HUDEP-2 (cell line): ENCODE measurements at regions not wholly inside any gene's neighbourhood (a gene's known extent, or its start where the extent isn't known, plus 50 kb on each side); places are given as distances from the start of the nearest gene placed in this dataset.
"Not testable (repeated sequence)": the region's sequence is repeated elsewhere in the genome, so short reads cannot be mapped to it uniquely, and the experiment has no call there.

Experiments
- DNase-seq, 76 experiments: peaks; one replicate each; lab custom pipeline; 2025; ENCODE audit not compliant: unreplicated experiment in 76 of 76; lab: John Stamatoyannopoulos, UW

DNA sequence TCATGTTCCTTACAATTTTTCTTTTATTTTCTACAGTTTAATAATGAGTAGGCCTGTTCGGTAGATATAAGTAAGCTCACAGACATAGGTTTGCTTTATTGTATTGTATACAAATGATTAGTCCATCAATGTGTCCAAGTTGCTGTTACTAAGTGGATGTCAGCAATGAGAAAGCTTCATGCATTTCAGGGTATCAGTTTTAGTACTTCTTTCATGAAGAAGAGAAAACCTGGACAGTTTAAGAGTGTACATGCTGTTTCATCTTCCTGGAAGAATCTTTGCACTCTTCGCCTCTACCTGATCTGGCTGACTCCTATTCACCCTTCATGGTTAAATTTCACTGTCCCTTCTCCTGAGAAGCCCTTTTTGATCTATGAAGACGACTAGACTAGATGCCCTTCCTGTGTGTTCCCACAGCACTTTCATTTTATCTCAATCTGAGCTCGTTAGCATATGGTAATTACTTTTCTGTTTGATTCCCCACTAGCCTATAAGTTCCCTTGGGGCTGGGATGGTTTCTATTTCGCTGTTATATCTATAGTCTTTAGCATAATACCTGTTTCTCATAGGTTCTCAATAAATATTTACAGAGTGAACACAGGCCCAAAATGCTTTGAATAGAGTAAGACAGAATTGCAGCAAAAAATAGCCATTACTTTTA is 70.7 kb downstream of the CETN3 start:
- no peak for DNase-seq

DNA sequence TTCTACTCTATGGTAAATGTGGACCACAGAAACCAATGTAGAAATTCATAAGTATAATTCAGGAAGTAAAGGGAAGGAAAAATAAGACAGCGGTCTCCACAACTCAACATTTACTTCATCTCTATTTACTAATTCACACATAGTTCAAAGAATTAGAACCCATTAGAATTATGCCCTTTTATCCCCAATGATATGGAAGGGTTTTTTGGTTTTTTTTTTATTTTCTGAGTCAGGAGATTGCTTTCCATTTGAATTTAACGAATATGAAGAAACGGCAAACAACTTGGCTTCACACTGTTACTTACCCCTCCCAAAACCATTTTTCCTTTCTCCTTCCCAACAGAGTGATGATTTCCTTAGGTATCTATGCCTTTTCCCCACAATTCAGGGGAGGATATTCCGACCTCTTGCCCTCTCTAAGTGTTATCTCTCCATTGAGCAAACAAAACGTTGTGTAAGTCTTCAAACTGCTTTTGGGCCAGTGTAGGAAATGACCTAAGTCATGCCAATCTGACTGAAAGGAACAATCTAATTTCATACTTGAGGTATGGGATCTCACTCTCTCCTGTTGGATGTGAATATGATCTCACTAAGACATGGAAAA is 72.0 kb downstream of the CETN3 start:
- DNase-seq = no peak

DNA sequence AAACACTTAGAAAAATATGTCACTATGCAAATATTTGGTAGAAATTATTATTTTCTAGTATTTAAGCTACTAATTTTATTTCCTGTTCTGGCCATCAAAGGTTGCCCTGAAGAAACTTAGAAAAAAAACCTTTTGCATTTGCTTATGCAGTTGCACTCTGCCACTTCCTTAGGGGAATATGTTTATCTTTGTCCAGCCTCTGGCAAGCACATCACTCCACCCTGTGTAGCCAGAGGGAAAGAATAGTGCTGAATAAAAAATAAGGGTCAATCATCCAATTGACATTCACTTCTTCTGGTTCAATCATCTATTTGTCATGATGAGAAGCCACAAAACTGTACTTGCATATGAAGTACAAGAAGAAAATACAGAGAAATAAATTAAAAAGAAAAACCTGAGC is 72.8 kb downstream of the CETN3 start:
- no peak for DNase-seq

DNA sequence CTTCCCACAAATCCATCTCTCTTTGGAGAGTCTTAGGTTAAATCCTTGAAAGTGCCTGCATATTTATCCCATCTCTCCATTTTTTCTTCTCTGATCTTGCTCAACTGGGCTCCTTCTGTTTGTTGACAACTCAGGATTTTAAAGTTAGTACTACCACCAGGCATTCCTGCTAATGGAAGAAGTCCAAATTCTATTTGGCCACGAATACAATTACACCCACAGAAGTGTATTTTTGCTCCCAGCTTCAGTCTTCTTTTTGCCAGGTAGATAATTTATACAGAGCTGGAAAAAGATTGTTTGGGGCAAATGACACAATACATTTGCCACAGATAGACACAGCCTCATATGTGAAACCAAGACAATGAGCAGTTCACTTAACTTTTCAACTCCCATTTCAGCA is 74.8 kb downstream of the CETN3 start:
- DNase-seq = no peak

DNA sequence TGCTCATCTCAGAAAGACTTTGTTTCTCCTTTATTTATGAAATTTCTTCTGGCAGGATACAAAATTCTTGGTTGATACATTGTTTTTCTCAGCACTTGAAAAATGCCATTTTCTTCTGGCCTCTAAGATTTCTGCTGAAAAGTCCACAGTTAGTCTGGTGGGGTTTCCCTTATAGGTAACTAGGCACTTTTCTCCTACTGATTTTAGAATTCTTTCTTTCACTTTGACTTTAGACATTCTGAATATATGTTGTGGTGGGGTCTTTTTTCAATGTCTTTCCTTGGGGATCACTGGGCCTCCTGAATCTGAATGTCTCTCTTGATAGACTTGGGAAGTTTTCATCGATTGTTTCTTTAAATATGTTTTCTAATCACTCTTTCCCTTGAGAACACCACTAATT is 79.6 kb downstream of the CETN3 start:
- DNase-seq = no peak

DNA sequence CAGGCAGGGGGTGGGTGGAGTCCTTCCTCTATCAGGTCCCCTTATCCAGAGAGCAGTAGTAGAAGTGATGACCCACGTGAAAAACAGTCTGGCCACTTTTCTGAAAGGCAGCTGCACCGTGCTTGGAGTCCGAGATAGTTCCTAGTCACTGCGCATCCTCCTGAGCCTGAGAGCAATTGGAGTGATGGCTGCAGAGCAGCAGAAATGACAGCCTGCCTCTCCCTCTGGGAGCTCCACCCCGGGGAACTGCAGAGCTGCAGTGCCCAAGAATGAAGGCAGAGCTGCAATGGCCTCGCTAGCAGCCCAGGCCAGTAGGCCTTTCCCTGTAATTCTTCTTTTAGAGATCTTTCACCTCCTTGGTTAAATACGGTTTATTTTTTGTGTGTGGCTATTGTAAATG is 82.6 kb downstream of the CETN3 start:
- DNase-seq = no peak

DNA sequence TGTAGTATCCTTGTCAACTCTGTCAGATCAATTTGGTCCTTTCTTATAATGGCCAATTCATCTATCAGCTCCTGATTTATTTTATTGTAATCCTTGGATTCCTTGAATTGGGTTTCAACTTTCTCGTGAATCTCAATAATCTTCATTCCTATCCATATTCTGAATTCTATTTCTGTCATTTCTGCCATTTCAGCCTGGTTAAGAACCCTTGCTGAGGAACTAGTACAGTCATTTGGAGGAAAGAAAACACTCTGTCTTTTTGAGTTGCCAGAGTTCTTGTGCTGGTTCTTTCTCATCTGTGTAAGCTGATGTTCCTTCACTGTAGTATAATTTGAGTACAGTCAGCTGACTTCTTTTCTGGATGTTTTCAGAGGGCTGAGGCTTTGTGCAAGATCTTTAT is 84.5 kb downstream of the CETN3 start:
- no peak for DNase-seq

DNA sequence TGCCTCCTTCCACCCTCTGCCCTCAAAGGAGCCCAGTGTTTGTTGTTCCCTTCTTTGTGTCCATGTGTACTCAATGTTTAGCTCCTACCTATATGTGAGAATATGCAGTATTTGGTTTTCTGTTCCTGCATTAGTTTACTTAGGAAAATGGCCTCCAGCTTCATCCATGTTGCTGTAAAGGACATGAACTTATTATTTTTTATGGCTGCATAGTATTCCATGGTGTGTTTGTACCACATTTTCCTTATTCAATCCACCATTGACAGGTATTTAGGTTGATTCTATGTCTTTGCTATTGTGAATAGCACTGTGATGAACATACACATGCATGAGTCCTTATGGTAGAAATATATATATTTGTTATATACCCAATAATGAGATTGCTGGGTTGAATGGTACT is 89.2 kb downstream of the CETN3 start:
- DNase-seq = not testable (repeated sequence)

DNA sequence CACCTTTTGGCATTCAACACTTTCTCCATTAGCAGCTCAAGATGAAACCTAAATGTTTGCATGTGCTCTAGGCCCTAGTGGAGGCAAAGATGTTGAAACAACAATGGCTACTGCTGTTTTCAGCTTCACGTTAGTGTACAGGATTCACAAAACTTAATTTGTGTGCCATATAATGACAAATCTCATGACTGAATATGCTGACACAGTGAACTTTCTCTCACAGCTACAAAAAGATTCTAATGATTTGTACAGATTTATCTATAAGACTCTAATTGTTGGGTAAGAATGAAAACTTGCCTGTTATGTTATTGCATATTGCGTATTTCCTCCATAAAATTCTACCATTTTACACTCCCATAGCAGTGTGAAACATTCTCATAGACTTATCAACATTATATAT is 97.5 kb downstream of the CETN3 start:
- DNase-seq = no peak

DNA sequence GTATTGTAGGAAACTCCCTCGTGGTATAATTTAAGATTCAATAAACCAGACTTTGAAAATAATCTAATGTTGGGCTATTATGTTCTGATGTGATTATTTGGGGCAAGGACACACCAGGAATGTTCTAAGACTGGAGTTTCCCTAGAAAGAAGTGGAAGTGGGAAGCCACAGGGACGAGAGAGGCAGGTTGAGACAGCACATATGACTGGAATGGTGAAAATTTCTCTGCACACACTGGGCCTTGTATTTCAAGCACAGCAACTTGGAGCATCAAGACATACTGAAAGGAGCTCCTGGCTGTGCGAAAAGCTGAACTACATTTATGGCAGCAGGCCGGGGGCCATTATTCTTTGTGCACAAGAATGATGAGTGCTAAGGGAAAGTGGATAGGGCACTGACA is 98.2 kb downstream of the CETN3 start:
- DNase-seq = no peak

DNA sequence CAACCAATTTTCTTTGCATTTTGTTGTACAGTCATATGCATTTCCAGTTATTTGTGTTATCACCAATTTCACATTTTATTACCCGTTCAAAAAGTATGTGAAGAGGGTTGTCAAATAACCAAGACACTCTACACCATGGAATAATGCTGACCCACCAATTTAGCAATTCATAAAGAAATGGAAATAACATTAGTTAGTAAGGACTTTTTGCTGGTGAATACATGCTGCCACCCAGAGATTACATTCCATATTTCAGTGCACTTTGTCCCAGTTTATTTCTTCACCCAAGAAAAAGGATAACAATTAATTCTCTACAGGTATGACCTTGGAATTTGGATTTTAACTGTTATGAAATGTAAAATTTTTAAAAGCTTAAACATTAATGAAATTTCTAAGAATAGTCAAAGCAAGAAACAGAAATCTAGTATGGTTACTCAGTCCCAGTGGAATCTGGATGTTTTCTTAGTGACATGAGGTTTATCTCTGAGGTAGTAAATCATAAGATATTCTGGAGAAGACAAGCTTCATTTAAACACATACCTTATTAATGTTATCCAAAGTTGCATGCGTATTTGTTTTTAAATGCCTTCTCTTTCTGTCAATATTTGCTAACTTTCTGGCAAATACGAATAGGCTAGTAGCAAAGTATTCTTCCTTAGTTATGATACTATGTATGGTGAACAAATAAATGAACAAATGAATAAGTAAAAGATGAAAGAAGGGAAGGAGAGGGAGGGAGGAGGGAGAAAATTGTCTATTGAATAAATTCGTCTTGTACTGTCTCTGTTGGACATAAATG is 100.6 kb downstream of the CETN3 start:
- DNase-seq = no peak

DNA sequence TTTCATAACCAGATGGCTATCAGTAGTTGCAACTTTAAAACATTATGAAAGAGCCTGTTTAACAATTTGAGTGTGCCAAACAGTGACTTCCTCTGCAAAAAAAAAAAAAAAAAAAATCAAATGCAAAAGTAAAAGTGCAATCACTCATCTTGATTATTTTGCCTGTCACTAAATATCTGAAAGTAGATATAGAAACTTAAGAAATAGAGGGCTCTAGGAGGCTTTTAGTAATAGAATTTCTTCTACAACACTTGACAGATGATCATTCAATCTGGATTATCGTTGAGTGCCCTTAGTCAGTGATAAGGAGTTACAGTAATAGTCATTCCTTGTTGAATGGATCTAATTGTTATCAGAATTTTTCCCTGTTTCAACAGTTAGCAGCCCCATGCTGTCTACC is 101.8 kb downstream of the CETN3 start:
- DNase-seq = no peak

DNA sequence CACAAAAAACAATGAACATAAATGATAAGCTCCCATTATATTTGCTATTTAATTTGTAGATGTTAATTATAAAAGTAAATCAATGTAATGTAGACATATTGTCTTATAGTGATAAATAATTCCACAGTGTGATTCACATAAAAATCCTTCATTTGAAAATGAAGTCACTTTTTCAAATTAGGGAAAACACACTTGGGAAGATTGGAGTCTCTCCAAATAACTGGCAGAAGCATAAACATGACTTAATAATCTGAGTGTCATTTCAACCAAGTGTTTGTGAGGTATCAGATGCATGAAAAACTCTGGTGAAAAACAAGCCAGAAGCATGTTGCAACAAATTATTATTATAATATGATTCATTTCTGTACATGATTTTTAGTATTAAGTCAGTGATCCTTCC is 102.2 kb downstream of the CETN3 start:
- no peak for DNase-seq

DNA sequence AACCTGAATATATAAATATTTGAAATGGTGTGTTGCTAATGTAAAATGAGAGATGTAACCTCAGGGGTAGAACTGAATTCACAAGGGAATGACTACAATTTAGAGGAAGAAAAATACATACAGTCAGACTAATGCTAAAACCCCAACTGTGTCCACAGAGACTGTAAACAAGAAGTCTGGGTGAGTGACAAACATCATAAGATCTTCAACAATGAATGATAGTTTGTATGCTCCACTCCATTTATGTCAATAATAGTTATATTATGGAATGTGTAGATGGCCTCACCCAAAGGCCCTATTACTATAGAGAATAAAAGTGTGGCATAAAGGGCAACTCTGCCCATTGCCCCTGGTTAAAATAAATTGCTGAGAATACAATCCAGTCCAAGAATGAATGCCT is 102.9 kb downstream of the CETN3 start:
- DNase-seq = no peak

DNA sequence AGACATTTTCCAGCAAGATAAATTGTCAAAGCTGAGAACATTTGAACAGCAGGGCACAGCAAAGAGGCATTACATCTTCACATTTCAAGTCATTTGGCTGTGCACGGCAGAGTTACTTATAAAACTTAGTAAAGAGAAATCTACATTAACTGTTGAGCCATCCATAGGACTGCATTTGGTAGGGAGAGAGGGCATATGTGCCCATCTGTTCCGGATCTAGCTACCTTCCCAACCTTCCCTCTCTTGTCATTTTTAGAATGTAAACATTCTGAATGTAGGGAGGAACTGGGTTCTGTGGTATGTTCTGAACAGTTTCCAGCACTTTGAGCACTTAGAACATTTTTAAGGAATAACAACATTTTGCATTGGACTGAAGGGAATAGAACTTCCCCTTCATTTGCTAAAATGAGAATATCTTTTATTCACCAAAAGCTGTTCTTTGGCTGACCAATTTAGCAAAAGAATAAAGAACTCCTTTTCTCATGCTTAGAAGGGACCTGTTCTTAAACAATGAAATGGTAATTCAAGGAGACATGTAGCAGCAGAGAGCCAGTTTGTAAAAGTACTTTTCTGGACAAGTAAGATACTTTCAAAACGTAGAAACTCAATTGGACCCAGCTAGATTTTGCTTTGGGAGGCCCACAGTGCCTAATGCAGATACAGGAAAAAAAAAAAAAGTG is 104.4 kb downstream of the CETN3 start:
- no peak for DNase-seq

DNA sequence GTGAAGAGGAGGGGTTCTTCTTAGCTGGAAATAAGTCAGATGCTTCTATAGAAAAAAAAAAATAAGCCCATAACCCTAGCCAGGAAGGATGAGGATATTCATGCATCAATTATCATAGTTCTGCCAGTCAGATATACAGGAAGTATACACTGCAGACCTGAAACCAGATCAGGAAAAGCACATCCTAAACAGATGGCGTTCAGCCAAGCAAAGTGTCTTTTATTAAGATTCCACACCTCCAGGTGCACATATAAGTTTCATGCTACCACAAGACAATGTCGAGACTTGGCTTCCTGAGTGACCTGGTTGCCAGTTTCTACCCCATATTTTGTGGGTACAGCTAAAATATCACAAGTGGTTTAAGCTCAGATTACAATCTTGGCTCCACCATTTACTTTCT is 108.3 kb downstream of the CETN3 start:
- no peak for DNase-seq

DNA sequence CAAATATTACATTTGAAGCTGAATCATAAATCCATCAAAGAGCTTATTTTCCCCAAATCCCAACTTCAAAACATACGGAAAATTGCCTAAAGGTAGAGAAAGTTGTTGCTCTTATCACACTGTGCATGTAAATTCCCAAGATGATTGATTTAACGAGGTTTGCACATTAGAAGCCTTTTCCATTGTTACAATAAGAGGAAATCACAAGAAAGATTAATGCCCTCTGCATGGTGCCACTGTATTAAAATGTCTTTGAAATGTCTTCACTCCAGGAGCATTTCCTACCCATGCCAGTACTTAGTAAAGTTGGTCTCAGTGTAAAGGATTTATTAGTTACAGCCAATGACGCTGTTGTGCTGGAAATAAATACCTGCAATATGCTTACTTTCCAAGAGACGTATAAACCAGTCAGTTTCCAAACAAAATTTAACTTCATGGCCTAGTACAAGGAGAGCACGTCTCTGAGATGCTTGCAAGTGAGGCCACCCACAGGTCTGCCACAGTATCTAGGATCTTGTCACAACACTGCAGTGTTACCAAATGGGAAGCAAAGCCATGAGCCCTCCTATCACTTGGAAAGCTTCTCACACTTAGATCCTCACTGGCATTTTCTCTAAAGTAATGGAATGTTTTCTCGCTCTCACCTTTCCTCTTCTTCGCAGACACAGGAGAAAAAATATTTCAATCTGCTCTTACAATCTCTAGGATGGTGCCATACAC is 112.4 kb downstream of the CETN3 start:
- no peak for DNase-seq

DNA sequence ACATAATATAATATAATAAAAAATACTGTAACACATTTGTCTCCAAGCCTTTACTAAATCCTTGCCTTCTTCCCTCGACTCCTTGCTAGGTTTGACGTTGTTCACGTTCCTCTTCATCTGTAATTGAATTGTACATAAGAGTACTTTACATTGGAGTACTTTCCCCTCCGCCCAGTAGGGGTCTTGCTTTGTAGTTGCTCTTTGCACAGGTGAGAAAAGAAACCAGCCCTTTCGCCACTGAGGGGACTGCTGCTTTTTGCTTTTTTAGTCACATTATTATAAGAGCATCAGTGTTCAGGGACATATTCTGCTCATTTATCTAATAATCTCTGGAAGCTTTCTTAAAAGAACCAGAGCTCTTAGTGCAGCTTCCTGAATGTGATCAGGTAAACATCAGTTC is 115.0 kb downstream of the CETN3 start:
- no peak for DNase-seq

DNA sequence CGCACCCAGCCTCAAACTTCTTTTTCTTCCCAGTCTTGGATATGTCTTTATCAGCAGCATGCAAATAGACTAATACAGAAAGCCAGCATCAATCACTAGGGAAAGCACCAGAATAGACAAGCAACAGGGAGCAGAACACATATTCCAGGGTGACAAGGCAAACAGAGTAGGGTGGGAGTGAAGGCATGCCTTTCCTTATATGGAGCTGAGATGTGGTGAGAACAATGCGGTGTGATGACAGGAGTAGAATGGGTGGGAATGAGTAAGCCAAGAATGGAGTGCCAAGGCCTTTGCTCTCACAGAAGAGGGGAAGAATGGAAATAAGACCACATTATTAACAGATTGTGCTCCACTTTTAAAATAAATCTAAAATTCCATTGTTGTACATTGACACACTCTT is 115.6 kb downstream of the CETN3 start:
- no peak for DNase-seq

DNA sequence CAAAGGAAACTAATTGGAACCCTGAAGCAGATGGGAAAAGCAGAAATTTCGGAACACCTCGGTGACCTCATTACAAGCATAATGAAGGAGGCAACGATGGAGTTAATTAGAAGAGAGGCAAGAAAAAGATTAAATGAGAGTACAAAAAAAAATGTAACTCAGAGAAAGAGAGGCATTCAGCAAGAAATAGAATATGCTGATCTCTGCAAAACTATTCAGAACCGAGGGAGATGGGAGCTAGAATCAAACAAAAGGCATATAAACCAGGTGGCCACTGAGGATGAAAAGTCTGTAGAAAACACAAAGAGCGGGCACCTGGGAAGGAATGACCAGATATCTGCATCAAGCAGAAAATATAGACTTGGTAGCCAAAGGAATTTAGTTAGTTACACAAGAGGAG is 118.9 kb downstream of the CETN3 start:
- no peak for DNase-seq

DNA sequence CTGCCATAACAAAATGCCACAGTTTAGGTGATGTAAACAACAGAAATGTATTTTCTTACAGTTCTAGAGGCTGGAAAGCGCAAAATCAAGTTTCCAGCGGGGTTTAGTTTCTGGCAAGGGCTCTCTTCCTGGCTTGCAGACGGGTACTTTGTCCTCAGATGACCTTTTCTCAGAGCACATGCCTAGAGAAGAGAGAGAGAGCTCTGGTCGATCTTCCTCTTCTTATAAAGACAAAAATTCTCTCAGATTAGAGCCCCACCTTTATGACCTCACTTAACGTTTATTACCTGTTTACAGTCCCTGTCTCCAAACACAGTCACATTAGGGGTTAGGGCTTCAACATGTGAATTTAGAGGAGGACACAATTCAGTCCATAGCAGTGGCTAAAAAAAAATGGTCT is 119.7 kb downstream of the CETN3 start:
- DNase-seq = no peak
